Breast epithelium (tissue), 4 donors: ENCODE measurements at regions not wholly inside any gene's neighbourhood (a gene's known extent, or its start where the extent isn't known, plus 50 kb on each side); places are given as distances from the start of the nearest gene placed in this dataset.

Experiments used
- DNase-seq, 2 donors: peaks; one replicate each; pipeline ENCODE4 v3.0.0-alpha.2; 2019; ENCODE audit warnings: low spot score in 2 of 2
- H3K27ac ChIP-seq, 2 donors: fragments of 200-600 bp; sonication (generic) in 1 of 2; one replicate each; pipeline ENCODE4 v1.5.1; 2016 to 2019; ENCODE audit warnings: mild to moderate bottlenecking in 1 of 2
- H3K27me3 ChIP-seq, 2 donors: fragments of 200-600 bp; sonication (generic) in 1 of 2; one replicate each; pipeline versions ENCODE4 v1.5.1 to v1.6.0; 2017 to 2019; ENCODE audit warnings: control low read depth in 1 of 2, mild to moderate bottlenecking in 1 of 2
- H3K36me3 ChIP-seq: fragments of 200-600 bp; one replicate; pipeline ENCODE4 v1.5.1; 2019
- H3K4me1 ChIP-seq, 2 donors: fragments of 200-600 bp; sonication (generic); one replicate each; pipeline ENCODE4 v1.5.1; 2016 to 2019; ENCODE audit warnings: control low read depth in 1 of 2
- H3K4me3 ChIP-seq, 3 donors: fragments of 200-600 bp; sonication (generic); 1 replicate in 2 of 3; 2 replicates in 1 of 3; pipeline ENCODE4 v1.5.1; 2016 to 2019; ENCODE audit warnings: mild to moderate bottlenecking in 3 of 3, moderate library complexity in 2 of 3
- H3K9me3 ChIP-seq, 2 donors: fragments of 200-600 bp; sonication (generic) in 1 of 2; one replicate each; pipeline ENCODE4 v1.5.1; 2016 to 2019; ENCODE audit warnings: control low read depth in 1 of 2
- CTCF ChIP-seq, 3 donors: fragments of 450-650 bp; IDR thresholded peaks; one replicate each; pipeline ENCODE4 v1.5.1; 2016 to 2017; ENCODE audit warnings: antibody characterized with exemption in 3 of 3, mild to moderate bottlenecking in 3 of 3, moderate library complexity in 3 of 3
- POLR2A ChIP-seq: fragments of 450-650 bp; IDR thresholded peaks from one replicate; pipeline ENCODE4 v1.6.1; 2016; ENCODE audit warnings: antibody characterized with exemption, mild to moderate bottlenecking, moderate library complexity
- POLR2AphosphoS5 ChIP-seq, 3 donors: sonication (generic); formaldehyde crosslinking; IDR thresholded peaks; one replicate each; pipeline ENCODE4 v1.6.1; 2017; ENCODE audit warnings: antibody characterized with exemption in 3 of 3
- intact Hi-C: fragments of 100-400 bp; cut with DNase I; formaldehyde crosslinking; loops from one replicate; pipeline ENCODE4 v1.15.1; 2023; ENCODE audit warnings: low total_unique reads

DNA sequence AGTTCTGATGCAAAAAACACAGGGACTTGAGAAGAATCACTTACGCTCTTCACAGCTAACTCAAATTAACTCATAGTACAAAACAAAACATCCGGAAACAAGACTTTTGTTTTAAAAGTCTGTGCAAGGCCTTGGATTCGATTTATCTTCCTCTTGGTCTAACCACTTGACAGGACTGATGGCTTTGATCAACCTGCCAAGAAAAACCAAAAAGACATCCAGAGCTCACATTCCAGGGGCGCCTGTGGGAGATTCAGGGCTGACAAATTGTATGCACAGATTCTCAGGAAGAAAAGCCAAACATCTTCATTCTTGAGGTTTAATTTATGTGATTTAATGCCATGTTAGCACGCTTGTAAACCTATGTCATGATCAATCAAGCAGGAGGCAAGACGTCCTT, 129.1 kb upstream of the TMCC3 start:
- no peaks in the 10 kb centered on the region for H3K9me3 ChIP-seq
- DNase-seq, result no peak
- no peaks in the 10 kb centered on the region for H3K4me1 ChIP-seq
- TF ChIP-seq CTCF (IDR thresholded peaks at IDR 0.05) (no peak), POLR2AphosphoS5 (IDR thresholded peaks at IDR 0.05) (no peak), POLR2A (no peak)
- no peaks in the 10 kb centered on the region for H3K36me3 ChIP-seq
- no peak overlapping the region for H3K4me3 ChIP-seq
- intact Hi-C loops, result no loop called here
- no peaks in the 10 kb centered on the region for H3K27me3 ChIP-seq
- no peak overlapping the region for H3K27ac ChIP-seq

DNA sequence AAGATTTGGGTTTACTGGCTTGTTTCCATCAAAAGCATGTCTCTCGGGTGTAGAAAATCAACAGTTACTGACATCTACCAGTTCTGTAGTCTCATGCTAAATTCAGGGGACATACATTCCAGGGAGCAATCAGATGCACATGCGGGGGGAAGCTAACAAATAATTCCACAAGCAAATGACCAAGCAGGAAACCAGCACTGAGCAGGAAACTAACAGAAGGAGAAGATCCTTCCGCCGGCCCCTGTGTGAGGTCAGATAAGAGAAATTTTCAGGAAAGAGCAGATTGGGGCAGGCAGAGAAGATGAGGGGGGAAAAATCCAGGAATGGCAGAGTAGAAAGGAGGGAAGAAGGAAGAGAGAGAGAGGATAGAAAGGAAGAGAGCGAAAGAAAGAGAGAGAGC, 127.6 kb upstream of the TMCC3 start:
- Histone ChIP-seq H3K27ac (no peak overlapping the region), H3K36me3 (no peaks in the 10 kb centered on the region), H3K4me1 (no peaks in the 10 kb centered on the region), H3K4me3 (no peak overlapping the region), H3K9me3 (peaks cover 0 to 5% of the 10 kb centered on the region in 2 donors), H3K27me3 (no peaks in the 10 kb centered on the region)
- TF ChIP-seq CTCF (IDR thresholded peaks at IDR 0.05), result no peak
- no peak for TF ChIP-seq POLR2AphosphoS5 (IDR thresholded peaks at IDR 0.05)
- TF ChIP-seq POLR2A, result no peak
- DNase-seq, result no peak
- intact Hi-C loops, result no loop called here

GRCh38 chr12:94775710-94776109, 125.4 kb upstream of the TMCC3 start:
- no peaks in the 10 kb centered on the region for H3K4me1 ChIP-seq
- H3K9me3 ChIP-seq, result peaks cover 0 to 5% of the 10 kb centered on the region in 2 donors
- TF ChIP-seq CTCF (IDR thresholded peaks at IDR 0.05) (no peak), POLR2AphosphoS5 (IDR thresholded peaks at IDR 0.05) (no peak), POLR2A (no peak)
- no peak for DNase-seq
- intact Hi-C loops, result no loop called here
- no peaks in the 10 kb centered on the region for H3K27me3 ChIP-seq
- H3K4me3 ChIP-seq, result no peak overlapping the region
- no peaks in the 10 kb centered on the region for H3K36me3 ChIP-seq
- no peak overlapping the region for H3K27ac ChIP-seq

- Histone ChIP-seq H3K36me3 (no peaks in the 10 kb centered on the region), H3K4me1 (no peaks in the 10 kb centered on the region), H3K27me3 (no peaks in the 10 kb centered on the region), H3K9me3 (peaks cover 0 to 5% of the 10 kb centered on the region in 2 donors), H3K27ac (no peak overlapping the region), H3K4me3 (no peak overlapping the region)
- intact Hi-C loops, result no loop called here
- no peak for DNase-seq
- TF ChIP-seq CTCF (IDR thresholded peaks at IDR 0.05), result no peak
- no peak for TF ChIP-seq POLR2AphosphoS5 (IDR thresholded peaks at IDR 0.05)
- TF ChIP-seq POLR2A, result no peak
These were observed 121.4 kb upstream of the TMCC3 start for GRCh38 chr12:94771741-94772140.

DNA sequence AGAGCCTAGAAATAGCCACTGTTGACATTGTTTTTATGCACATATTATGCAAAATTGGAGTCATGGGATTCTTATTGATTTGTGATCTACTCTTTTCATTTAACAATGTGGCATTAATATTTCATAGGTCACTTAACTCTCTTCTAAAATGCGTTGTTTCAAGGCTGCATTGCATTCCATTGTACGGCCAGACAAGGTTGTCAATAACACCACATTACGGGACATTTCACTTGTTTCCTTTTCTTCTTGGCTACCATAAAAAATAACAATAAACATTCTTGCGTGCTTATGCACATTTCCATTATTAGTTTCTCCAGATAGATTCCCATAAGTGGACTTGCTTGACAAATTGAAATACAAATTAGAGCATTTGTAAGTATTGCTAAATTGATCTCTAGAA, 120.8 kb upstream of the TMCC3 start:
- no peak for DNase-seq
- Histone ChIP-seq H3K36me3 (no peaks in the 10 kb centered on the region), H3K27ac (no peak overlapping the region), H3K4me3 (no peak overlapping the region), H3K4me1 (no peaks in the 10 kb centered on the region), H3K27me3 (no peaks in the 10 kb centered on the region), H3K9me3 (peaks cover 0 to 5% of the 10 kb centered on the region in 2 donors)
- intact Hi-C loops, result no loop called here
- TF ChIP-seq POLR2A, result no peak
- TF ChIP-seq CTCF (IDR thresholded peaks at IDR 0.05), result no peak
- TF ChIP-seq POLR2AphosphoS5 (IDR thresholded peaks at IDR 0.05), result no peak
